Adrenal gland (tissue), 5 donors: ENCODE measurements at regions not wholly inside any gene's neighbourhood (a gene's known extent, or its start where the extent isn't known, plus 50 kb on each side); places are given as distances from the start of the nearest gene placed in this dataset.

ENCODE experiments used
- CTCF ChIP-seq, 6 experiments: fragments of 450-650 bp in 4 of 6; fragments of 200-600 bp in 2 of 6; sonication (generic) in 1 of 6; IDR thresholded peaks; 1 replicate in 5 of 6; 2 replicates in 1 of 6; pipeline versions ENCODE4 v1.5.1 to v1.8.0; 2016 to 2021; ENCODE audit warnings: antibody characterized with exemption in 6 of 6, mild to moderate bottlenecking in 2 of 6, moderate library complexity in 1 of 6
- POLR2A ChIP-seq, 2 donors: fragments of 450-650 bp; IDR thresholded peaks; one replicate each; pipeline ENCODE4 v1.6.1; 2017; ENCODE audit warnings: antibody characterized with exemption in 2 of 2, mild to moderate bottlenecking in 2 of 2, moderate library complexity in 1 of 2
- donor health status: DM: no; HTN: no; CAD: no.

GRCh38 chr10:131618587-131619267, 282.1 kb upstream of the PPP2R2D start:
- TF ChIP-seq CTCF (IDR thresholded peaks at IDR 0.05): no peak
- no peak for TF ChIP-seq POLR2A (IDR thresholded peaks at IDR 0.05)
